GM18507 (cell line): ENCODE measurements at regions not wholly inside any gene's neighbourhood (a gene's known extent, or its start where the extent isn't known, plus 50 kb on each side); places are given as distances from the start of the nearest gene placed in this dataset.
A peak's percentile ranks its signal among the peaks of the same experiment; 100 is the strongest.

Experiments
- DNase-seq: peaks from one replicate; pipeline ENCODE4 v3.0.0; 2011; ENCODE audit warnings: low read depth; ENCODE audit not compliant: insufficient read length; ENCODE audit errors: extremely low spot score
- FAIRE-seq: peaks from 2 replicates; lab custom pipeline; 2011; peaks lifted over from hg19 to GRCh38; lab: Jason Lieb, UNC

DNA sequence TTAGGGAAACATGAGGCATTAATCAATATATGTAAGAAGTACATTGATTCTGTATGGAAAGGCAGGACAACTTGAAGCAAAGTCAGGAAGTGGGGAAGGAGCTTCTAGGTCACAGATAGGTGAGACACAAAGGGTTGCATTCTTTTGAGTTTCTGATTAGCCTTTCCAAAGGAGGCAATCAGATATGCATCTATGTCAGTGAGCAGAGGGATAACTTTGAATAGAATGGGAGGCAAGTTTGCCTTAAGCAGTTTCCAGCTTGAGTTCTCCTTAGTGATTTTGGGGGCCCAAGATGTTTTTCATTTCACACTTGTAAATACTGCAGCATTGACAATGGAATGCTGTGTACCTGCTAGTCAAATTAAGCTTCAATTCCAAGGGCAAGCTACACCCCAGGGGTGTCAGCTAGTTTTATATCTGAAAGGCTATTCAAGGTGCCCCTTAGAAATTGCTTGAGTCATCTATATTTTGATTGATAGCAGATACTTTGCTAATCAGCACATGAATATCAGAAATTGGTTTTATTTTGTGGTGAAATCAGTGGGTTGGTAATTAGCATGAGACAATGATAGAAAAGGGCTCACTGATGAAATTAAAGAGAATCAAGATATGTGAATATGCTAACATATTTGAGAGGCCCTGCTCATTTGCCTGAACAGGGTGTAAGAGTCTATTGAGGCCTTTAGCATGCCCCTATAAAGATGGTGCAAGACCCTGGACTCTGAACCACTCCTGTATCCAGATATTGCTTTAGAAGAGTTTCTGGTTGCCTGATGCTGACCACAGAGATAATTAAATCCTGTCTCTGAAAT, 131.5 kb downstream of the TMEM17 start:
- FAIRE-seq = no peak
- DNase-seq = no peak

DNA sequence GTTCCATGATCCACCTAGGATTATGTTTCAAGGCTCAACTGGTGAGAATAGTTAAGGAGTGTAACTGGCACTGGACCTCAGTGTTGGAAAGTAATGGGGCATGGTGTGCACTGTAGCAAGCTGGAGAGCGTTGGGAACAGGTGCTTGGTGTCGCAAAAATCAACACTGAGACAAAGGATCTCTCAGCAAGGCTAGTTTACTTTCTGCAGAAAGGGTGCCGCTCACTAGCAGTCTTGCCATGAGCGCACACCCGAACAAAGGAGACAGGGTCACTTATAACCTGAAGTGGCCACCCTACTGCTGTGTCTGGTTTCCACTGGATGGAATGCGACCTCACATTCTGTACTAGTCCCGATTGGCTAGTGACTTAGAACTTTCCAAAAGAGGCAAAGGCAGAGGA, 133.2 kb downstream of the TMEM17 start:
- DNase-seq (no peak), FAIRE-seq (no peak)

DNA sequence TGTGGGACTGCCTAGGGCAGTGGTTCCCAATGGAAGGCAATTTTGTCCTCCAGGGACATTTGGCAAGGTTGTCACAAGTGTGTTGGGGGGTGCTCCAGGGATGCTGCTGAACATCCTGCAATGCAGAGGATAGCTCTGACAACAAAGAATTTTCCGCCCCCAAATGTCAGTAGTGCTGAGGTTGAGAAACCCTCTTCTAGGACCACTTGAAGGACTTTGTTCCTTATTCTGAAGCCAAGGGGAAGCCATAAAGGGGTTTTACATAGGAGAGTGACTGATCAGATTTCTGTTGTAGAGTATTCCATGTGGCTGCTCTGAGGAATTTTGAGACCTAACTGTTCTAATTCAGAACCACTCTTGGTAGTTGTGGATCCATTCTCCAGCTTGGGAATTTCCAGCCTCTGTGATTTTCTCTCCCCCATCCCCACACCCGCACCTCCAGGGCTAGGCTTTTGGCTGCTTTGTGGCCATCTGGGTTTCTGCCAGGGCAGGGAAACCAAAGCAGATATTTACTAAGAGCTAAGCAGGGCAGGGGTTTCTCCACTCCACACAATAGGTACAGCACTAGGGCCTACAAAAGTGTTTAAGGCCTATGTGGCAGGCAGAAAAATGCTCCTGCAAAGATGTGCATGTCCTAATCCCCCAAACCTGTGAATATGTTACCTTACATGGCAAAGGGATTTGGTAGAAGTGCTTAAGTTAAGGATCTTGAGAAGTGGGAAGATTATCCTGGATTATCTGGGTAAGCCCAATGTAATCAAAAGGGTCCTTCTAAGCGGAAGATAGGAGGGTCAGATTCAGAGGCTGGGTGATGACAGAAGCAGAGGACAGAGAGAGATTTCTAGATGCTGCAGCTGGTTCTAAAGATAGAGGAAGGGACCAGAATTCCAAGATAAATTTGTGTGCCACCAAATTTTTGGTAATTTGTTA, 135.4 kb downstream of the TMEM17 start:
- no peak for FAIRE-seq
- DNase-seq = no peak

DNA sequence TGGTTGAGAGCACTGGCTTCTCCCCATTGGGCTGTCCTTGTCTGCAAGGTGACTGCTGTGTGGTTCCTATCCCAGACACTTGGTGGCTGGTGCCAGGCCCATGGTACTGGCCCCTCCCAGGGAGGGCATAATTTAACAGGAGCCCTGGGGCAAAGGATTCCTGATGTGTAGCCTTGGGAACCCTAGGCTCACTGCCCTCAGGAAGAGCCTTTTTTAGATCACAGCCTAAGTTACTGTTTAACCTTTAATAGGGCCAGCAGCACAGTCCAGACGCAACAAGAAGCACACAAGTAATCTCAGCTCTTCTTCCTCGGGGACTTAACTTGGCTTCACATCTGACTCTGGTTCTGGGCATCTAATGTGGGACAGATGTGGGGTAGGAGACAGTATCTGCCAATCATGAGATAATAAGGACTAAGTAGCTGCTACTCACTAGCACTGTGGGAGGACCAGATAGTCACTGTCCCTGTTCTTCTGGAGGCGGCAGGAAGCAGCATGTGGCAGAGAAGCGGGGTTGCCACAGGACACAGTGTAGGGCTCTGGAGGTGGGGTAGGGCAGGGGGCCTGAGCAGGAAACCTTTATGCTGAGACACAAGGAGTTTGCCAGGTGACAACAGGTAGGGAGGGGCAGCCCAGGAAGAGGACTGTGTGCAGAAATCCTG, 136.3 kb downstream of the TMEM17 start:
- FAIRE-seq (peak; percentile 44), DNase-seq (no peak)

DNA sequence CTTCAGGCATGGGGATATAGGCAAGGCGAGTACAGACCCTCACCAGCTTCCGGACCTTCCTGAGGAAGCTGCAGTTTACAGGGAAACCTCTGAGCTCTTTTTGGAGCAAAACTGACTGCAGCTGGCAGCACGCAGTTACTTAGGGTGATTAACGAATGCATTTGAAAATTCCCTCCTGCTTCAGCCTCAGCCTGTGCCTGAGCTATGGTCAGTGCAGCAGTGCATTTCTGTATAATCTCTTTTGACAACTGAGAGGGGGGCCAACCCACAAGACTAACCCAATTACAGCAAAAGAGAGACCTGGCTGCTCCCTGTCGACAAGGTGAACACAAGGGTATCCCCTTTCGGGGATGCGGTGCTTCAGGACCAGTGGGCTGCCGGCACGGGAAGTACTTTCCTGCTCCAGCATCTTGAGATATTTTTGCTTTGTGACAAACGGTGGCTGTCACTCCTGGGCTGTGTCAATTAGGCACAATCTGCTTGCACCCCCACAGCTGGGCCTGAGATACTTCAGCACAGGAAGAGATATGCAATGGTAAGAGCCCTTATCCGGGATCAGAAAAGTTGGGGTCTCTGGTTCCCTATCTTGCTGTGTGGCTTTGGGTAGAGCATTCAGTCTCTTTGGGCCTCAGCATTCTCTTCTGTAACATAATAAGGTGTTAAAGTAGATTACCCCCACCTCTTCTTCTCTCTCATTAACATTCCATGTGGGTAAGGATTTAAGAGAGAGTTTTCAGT, 141.0 kb downstream of the TMEM17 start:
- no peak for DNase-seq
- no peak for FAIRE-seq

DNA sequence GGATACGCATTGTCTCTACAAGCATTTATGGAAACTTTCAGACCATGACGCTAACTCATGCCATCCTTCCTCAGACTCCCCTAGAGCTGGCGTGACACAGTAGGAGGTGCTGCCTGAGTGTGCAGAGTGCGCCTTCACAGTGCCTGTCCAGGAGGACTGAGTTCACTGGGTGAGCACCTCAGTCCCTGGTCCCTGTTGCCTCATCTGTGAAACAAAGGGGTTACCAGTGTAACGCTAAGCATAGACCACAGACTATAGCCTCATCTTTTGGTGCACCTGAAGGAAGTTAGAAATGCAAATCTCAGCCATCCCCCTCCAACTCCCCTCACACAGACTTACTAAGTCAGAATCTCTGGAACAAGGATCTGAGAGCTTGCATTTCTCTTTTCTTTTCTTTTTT, 142.8 kb downstream of the TMEM17 start:
- FAIRE-seq (peak; percentile 75), DNase-seq (no peak)

DNA sequence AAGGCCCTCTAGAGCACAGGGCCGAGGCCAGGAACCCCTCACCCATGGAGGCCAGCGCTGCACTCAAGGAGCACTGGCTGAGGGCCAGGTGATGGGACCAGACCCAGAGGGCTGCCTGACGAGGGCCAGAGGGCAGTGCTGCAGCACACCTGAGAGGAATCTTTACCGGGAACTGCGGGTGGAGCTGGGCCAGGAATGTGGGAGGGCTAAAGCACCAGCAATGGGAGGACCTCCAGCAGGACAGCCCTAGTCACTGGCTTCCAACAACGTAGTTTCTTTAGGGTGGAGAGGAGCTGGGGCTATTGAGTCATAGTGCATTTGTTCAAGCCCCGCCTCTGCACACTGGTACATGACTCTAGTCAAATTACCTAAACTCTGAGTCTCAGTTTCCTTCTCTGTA, 143.4 kb downstream of the TMEM17 start:
- FAIRE-seq = no peak
- DNase-seq = no peak

DNA sequence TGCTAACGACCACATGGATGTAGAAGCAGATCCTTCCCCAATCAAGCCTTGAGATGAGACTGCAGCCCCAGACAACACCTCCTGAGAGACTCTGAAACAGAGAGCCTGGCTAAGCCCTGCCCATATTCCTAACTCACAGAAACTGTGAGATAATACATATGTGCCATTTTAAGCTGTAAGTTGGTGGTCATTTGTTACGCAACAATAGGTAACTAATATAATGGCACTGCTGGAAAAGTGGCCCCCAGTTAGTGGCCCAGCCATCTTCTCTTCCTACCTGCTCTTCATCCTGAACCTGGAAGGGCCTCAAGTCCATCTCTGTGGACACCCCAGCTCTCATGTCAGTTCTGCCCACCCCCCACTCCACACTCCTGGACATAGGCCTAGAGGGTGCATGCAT, 144.0 kb downstream of the TMEM17 start:
- DNase-seq = no peak
- no peak for FAIRE-seq

DNA sequence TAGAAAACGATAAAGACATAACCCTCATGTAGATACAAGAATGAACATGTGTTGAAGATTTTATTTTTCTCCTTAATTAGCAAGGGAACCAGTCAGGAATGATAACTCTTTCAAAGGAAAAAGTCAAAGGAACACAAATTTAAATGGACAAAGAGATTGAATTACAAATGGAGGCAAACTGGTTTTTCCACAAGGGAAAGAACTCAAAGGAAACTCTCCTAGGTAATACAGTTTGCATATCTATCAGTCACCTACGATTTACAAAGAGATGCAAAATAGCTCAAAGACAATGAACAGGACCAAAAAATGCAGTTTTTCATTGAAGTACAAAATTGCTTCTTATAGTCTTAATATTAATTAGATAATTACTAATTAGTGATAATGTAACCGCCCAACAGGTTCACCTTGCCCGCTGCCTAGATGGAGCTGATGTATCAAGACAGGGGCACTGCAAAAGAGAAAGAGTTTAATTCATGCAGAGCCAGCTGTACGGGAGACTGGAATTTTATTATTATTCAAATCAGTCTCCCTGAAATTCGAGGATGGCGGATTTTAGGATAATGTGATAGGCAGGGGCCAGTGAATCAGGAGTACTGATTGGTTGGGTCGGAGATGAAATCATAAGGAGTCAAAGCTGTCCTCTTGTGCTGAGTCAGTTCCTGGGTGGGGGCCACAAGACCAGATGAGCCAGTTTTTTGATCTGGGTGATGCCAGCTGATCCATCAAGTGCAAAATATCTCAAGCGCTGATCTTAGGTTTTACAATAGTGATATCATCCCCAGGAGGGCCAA, 151.0 kb downstream of the TMEM17 start:
- FAIRE-seq (no peak), DNase-seq (no peak)

DNA sequence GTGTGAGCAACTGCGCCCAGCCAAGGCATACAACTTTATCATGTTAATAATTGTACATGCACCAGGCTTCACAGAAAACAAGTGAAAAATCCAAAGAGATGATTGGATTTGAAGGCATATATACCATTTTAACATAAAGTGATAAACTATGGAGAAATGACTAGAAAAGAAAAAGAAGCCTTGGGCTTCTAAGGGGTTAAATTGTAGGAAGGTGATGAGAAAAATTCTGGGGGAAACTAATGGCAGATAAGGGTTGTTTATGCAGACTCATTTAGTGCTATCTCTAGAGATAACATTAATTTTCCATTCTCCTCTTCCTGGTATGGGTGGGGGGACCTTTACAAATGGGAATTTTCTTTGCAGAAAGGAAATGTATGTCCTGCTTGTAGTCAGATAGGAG, 154.0 kb downstream of the TMEM17 start:
- FAIRE-seq (no peak), DNase-seq (no peak)

DNA sequence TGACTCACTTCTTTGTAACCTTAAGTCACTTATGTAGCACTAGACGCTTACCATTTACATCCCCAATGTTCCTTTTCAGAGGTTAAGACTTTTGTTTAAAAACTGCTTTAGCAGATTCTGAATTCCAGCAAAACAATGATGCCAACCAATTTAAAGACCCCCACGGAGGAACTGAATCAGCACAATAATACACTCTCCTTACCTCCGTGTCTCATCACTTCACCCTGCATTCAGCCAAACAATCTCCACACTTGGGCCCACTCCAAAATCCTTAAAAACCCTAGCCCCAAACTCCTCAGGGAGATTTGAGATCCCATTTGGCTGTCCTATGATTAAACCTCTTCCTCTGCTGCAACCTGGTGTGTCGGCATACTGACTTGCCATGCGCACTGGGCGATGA, 153.9 kb downstream of the B3GNT2 start:
- FAIRE-seq = no peak
- DNase-seq = no peak

DNA sequence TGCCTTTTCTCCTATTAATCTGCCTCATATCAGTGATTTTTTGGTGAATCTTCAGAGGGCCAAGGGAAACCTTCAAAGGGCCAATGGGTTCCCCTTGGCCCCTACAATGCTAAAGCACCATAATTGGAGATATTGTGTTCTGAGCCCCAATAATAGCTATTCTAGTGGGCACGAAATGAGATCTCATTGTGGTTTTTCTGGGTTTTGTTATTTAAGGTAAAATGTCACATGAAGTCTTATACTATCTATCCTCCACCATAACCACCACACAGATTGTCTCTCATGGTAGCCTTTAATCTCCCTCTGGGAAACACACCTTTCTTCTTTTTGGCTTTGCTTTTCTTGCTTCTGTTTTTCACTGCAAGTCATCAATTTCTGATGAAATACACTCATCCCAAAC, 152.8 kb downstream of the B3GNT2 start:
- no peak for DNase-seq
- peak; percentile 45 for FAIRE-seq

DNA sequence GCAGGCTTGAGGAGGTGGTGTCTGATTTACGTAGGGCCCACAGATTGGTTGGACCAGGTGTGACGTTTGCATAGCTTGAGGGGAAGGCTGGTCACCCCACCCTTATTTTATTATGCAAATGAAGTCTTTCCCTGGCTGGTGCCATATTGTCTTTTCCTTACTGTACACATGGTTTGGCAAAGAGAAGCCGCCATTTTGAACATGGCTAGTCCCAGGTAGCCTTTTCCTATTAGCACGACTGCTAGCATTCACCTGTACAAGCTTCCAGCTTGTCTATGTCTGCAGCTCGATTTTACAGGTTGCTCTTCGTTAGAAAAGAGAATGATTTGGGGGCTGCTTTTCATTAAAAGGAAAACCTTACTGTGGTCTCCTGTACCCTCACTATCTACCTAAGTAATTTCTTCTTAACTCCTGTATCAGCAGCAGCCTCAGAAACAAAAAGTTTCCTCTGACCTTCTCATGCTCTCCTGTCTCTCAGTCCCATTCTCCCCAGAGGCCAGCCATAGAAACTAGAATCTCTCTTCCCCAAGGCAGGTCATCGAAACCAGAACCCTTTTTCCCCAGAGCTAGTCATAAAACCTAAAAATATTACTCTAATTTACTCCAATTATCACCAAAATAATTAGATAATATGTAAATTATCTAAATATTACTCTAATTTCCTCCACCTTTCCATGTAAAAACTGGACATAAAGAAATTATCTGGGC, 151.8 kb downstream of the B3GNT2 start:
- DNase-seq (no peak), FAIRE-seq (peak; percentile 50)

DNA sequence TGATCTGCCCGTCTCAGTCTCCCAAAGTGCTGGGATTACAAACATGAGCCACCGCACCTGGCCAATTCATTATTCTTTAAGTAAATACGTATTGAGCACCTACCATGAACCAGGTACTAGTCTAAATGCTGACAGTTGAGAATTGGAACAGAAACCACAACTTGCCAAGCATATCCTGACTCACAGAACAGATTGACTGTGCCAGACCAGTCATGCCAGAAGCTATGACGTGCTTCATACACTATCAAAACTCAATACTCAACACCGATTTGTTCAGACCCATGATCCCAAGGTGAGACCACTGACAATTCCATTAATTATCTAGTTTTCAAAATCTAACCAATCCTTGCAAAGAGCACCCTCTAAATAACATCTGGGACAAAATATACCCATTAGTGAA, 148.6 kb downstream of the B3GNT2 start:
- DNase-seq (no peak), FAIRE-seq (peak; percentile 87)

DNA sequence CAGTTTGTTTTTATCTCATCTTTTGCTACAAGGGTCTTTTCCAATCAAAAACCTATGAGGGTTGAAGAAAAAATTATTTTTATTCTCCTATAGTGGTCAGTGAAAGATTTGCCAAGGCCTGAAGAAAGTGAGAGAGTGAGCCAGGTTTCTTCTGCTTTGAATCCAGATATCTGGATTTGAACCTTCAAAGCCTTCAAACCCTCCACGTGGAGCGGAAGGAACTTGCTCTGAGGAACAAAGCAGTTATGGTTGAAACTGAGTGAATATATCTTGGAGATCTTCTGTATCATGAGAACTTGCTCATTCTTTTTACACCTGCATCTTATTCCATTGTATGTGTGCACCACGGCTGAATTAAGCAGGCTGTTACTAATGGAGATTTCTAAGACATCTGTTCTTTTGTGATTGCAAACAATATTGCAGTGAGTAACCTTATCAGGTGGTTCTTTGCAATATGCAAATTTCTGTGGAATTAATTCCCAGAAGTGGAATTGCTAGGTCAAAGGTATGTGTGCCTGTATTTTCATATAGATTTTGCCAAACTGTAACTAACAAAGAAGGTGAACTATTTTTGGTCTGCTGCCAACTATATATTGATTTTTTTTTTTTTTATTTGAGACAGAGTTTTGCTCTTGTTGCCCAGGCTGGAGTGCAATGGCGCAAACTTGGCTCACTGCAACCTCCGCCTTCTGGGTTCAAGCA, 147.9 kb downstream of the B3GNT2 start:
- no peak for FAIRE-seq
- DNase-seq = no peak

DNA sequence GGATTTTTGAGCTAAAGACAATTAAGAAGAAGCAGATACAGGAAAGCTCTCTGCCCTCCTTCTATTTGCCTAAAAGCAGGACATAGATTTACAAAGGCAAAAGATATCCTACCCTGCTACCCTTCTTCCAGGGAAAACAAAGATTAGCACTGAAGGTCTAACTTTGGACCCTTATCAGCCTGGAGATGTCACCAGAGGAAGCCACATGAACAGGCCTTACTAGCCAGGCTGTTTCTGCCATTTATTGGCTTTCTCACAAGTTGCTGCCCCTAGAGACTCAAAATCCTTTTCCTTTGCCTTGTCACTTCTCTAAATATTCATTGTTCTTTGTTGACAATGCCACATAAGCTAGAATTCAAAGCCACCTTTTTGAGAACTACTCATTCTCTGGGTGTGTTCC, 147.3 kb downstream of the B3GNT2 start:
- DNase-seq (no peak), FAIRE-seq (no peak)

DNA sequence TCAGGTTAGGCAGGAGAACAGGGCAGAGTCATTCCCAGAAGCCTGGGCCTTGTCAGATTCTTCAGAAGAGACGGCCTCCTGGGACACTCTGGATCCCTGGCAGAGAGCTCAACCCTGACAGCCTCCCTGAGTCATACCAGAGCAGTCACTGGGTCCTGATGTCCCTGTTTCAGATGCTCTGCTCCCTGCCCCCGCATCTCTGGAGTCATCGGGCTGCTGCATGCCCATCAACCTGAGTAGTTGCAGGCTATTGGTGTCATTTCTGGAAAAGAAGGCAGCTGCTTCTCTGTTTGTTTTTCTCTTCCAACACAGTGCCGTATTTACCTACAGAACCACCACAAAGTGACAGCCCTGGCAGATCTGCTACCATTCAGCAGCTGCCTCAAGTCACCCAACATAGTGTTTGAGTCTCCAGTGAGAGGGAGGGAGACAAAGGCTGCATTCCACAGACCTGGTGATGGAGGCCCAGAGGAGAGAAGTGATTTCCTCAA, 145.1 kb downstream of the B3GNT2 start:
- DNase-seq (no peak), FAIRE-seq (no peak)

DNA sequence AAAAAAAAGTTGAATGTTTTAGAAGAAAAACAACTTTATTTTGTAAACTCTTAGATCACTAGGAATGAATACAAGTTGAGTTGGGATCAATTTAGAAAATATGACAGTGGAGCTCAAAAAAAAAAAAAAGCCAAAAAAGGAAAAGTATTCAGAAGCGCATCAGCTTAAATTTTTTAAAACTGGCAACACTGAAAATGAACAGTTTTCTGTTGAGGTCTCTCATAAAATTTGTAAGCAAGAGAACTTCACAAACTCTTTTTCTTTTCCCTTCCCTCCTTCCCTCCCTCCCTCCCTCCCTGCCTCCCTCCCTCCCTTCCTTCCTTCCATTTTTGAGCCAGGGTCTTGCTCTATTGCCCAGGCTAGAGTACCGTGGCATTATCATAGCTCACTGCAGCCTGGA, 143.9 kb downstream of the B3GNT2 start:
- no peak for FAIRE-seq
- DNase-seq = no peak
